Right lobe of liver (tissue), 6 donors: ENCODE measurements at regions not wholly inside any gene's neighbourhood (a gene's known extent, or its start where the extent isn't known, plus 50 kb on each side); places are given as distances from the start of the nearest gene placed in this dataset.
"Not testable (repeated sequence)": the region's sequence is repeated elsewhere in the genome, so short reads cannot be mapped to it uniquely, and the experiment has no call there.

Source experiments
- ATAC-seq, 4 donors: fragments of 200-7000 bp; cut with Tn5 transposase; one replicate each; pipeline ENCODE4 v1.9.1; 2020; ENCODE audit warnings: mild to moderate bottlenecking in 4 of 4, moderate library complexity in 4 of 4
- DNase-seq, 3 donors: peaks; one replicate each; pipeline ENCODE4 v3.0.0-alpha.2; 2020
- H3K27ac ChIP-seq, 3 donors: fragments of 200-600 bp; one replicate each; pipeline ENCODE4 v1.8.0; 2022
- H3K27me3 ChIP-seq, 2 donors: fragments of 200-600 bp; one replicate each; pipeline ENCODE4 v1.8.0; 2022
- H3K36me3 ChIP-seq, 4 donors: fragments of 200-600 bp; sonication (generic) in 1 of 4; one replicate each; pipeline versions ENCODE4 v1.5.1 to v1.8.0; 2017 to 2022; ENCODE audit warnings: control low read depth in 1 of 4
- H3K4me1 ChIP-seq, 4 donors: fragments of 200-600 bp; sonication (generic) in 1 of 4; one replicate each; pipeline versions ENCODE4 v1.5.1 to v1.8.0; 2017 to 2022; ENCODE audit warnings: control low read depth in 1 of 4
- H3K4me3 ChIP-seq, 3 donors: fragments of 200-600 bp; one replicate each; pipeline ENCODE4 v1.8.0; 2022
- H3K9me3 ChIP-seq, 4 donors: fragments of 200-600 bp; sonication (generic) in 1 of 4; one replicate each; pipeline versions ENCODE4 v1.5.1 to v1.8.0; 2017 to 2022; ENCODE audit warnings: control low read depth in 1 of 4
- CTCF ChIP-seq, 4 donors: fragments of 200-600 bp in 3 of 4; fragments of 450-650 bp in 1 of 4; IDR thresholded peaks; one replicate each; pipeline versions ENCODE4 v1.5.1 to v1.8.0; 2016 to 2022; ENCODE audit warnings: antibody characterized with exemption in 4 of 4, mild to moderate bottlenecking in 2 of 4
- POLR2A ChIP-seq: fragments of 450-650 bp; IDR thresholded peaks from one replicate; pipeline ENCODE4 v1.6.1; 2017; ENCODE audit warnings: antibody characterized with exemption, mild to moderate bottlenecking
- WGBS: methylation state at CpG from one replicate; pipeline ENCODE4 v1.1.6; 2018; ENCODE audit warnings: low coverage, low lambda C conversion rate; ENCODE audit not compliant: insufficient coverage; ENCODE audit errors: missing lambda C conversion rate; 5-methylcytosine and 5-hydroxymethylcytosine counted together
- intact Hi-C, 2 donors: fragments of 100-400 bp; cut with DNase I; formaldehyde crosslinking; loops; one replicate each; pipeline versions ENCODE4 v1.11.2 to v1.14.1; 2022
- donor health status: DM: no; HTN: yes; CAD: no.
- donor health status: DM: no; HTN: no; CAD: no.
- donor health status: DM: no; HTN: no; CAD: no.
- donor health status: DM: no; HTN: yes; CAD: no.
- donor health status: DM: no; HTN: yes; CAD: no.

GRCh38 chr1:2955652-2956051 lies 65.6 kb upstream of the ACTRT2 start:
- Histone ChIP-seq H3K36me3 (no peaks in the 10 kb centered on the region), H3K27ac (no peak overlapping the region), H3K4me3 (no peak overlapping the region), H3K4me1 (no peaks in the 10 kb centered on the region), H3K27me3 (no peaks in the 10 kb centered on the region), H3K9me3 (peaks cover 0 to 7% (median 0%) of the 10 kb centered on the region in 4 donors)
- no peak for TF ChIP-seq POLR2A
- no peak for TF ChIP-seq CTCF (IDR thresholded peaks at IDR 0.05)
- intact Hi-C loops: no loop called here
- ATAC-seq (no peak), DNase-seq (peak in 2 of 3 donors; percentile 5 to 11)

- no peak for TF ChIP-seq POLR2A
- TF ChIP-seq CTCF (IDR thresholded peaks at IDR 0.05): no peak
- Histone ChIP-seq H3K27ac (no peak overlapping the region), H3K4me1 (no peaks in the 10 kb centered on the region), H3K36me3 (no peaks in the 10 kb centered on the region), H3K9me3 (peaks cover 0 to 7% (median 0%) of the 10 kb centered on the region in 4 donors), H3K4me3 (no peak overlapping the region), H3K27me3 (no peaks in the 10 kb centered on the region)
- intact Hi-C loops: no loop called here
- 58% methylated on average over 1 of the region's 1 CpG for WGBS
- ATAC-seq: no peak
- DNase-seq: no peak
These were observed 64.7 kb upstream of the ACTRT2 start for GRCh38 chr1:2956576-2956975.

GRCh38 chr1:2957329-2957728 lies 63.9 kb upstream of the ACTRT2 start:
- no peak for ATAC-seq
- no peak overlapping the region for H3K27ac ChIP-seq
- H3K4me1 ChIP-seq: no peaks in the 10 kb centered on the region
- peaks cover 0 to 7% (median 0%) of the 10 kb centered on the region in 4 donors for H3K9me3 ChIP-seq
- intact Hi-C loops: no loop called here
- H3K27me3 ChIP-seq: no peaks in the 10 kb centered on the region
- H3K4me3 ChIP-seq: no peak overlapping the region
- DNase-seq: no peak
- H3K36me3 ChIP-seq: no peaks in the 10 kb centered on the region
- TF ChIP-seq CTCF (IDR thresholded peaks at IDR 0.05) (no peak), POLR2A (no peak)

- H3K4me1 ChIP-seq, intact Hi-C loops, H3K4me3 ChIP-seq, H3K36me3 ChIP-seq, H3K27ac ChIP-seq, H3K27me3 ChIP-seq, H3K9me3 ChIP-seq, ATAC-seq: not testable (repeated sequence)
- WGBS: no CpG with 5 or more reads among the region's 21 CpGs
- peak in 2 of 3 donors; percentile 9 to 16 for DNase-seq
These were observed 61.4 kb upstream of the ACTRT2 start for GRCh38 chr1:2959881-2960280.

GRCh38 chr1:2961081-2961480 lies 60.2 kb upstream of the ACTRT2 start:
- Histone ChIP-seq H3K27ac (no peak overlapping the region), H3K4me3 (no peak overlapping the region), H3K9me3 (peaks cover 0 to 7% (median 0%) of the 10 kb centered on the region in 4 donors), H3K36me3 (no peaks in the 10 kb centered on the region), H3K27me3 (no peaks in the 10 kb centered on the region), H3K4me1 (no peaks in the 10 kb centered on the region)
- ATAC-seq: no peak
- TF ChIP-seq CTCF (IDR thresholded peaks at IDR 0.05) (no peak), POLR2A (no peak)
- WGBS: 76% methylated on average over 3 of the region's 7 CpGs
- intact Hi-C loops: no loop called here
- DNase-seq: peak; percentile 5 to 27 (median 26)
